Liver (tissue), 3 donors: ENCODE measurements at regions not wholly inside any gene's neighbourhood (a gene's known extent, or its start where the extent isn't known, plus 50 kb on each side); places are given as distances from the start of the nearest gene placed in this dataset.

Experiments used
- EGR1 ChIP-seq, 2 donors: IDR thresholded peaks; 2 replicates each; pipeline ENCODE4 v1.6.1; 2016 to 2018; ENCODE audit warnings: antibody characterized with exemption in 2 of 2, low read depth in 2 of 2
- FOXA2 ChIP-seq: IDR thresholded peaks from 2 replicates; pipeline ENCODE4 v1.6.1; 2016; ENCODE audit warnings: antibody characterized with exemption
- GABPA ChIP-seq, 2 donors: IDR thresholded peaks in 1 of 2; conservative IDR thresholded peaks in 1 of 2; 2 replicates each; pipeline ENCODE4 v1.6.1; 2016; ENCODE audit warnings: antibody characterized with exemption in 2 of 2, mild to moderate bottlenecking in 1 of 2, moderate library complexity in 1 of 2
- RXRA ChIP-seq, 2 donors: IDR thresholded peaks; 2 replicates each; pipeline ENCODE4 v1.6.1; 2017 to 2018; ENCODE audit warnings: antibody characterized with exemption in 2 of 2, mild to moderate bottlenecking in 1 of 2
- SP1 ChIP-seq: IDR thresholded peaks from 2 replicates; pipeline ENCODE4 v1.6.1; 2018; ENCODE audit warnings: antibody characterized with exemption, mild to moderate bottlenecking
- YY1 ChIP-seq: IDR thresholded peaks from 2 replicates; pipeline ENCODE4 v1.6.1; 2016; ENCODE audit warnings: antibody characterized with exemption, mild to moderate bottlenecking
- TF ChIP-seq, protein P1 (sequence below): fragments of 150-350 bp; IDR thresholded peaks from 2 replicates; pipeline ENCODE4 v1.5.1; 2017; ENCODE audit warnings: improper control_type of control experiment, low read depth, low read length; ENCODE audit not compliant: missing input control
- TF ChIP-seq, protein P2 (sequence below): IDR thresholded peaks from 2 replicates; pipeline ENCODE4 v1.6.1; 2016; ENCODE audit warnings: antibody characterized with exemption, mild to moderate bottlenecking
- TF ChIP-seq, protein P3 (sequence below): IDR thresholded peaks from 2 replicates; pipeline ENCODE4 v1.6.1; 2016; ENCODE audit warnings: antibody characterized with exemption
- TF ChIP-seq, protein P4 (sequence below): IDR thresholded peaks from 2 replicates; pipeline ENCODE4 v1.6.1; 2016; ENCODE audit warnings: antibody characterized with exemption
- donor health status: healthy.
- donor health status: healthy.

DNA sequence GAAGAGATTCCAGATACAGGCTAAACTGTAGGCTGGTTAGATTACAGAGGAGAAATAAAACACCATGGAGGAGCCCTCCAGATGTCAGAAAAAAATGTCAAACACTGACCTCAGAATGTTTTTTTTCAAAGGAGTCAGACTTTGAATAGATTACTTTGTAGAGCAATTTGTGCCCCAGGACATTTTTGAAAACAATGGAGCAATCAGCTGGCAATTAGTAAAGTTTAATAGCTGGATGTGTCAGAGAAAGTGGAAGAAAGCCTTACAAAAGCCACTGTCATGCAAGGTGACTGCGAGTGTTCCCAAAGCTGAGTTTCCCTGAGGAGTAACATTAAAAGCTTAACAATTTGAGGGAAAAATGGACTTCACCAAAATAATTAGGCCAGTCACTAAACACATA is 417.8 kb upstream of the CTNND2 start:
- TF ChIP-seq, protein P1, sequence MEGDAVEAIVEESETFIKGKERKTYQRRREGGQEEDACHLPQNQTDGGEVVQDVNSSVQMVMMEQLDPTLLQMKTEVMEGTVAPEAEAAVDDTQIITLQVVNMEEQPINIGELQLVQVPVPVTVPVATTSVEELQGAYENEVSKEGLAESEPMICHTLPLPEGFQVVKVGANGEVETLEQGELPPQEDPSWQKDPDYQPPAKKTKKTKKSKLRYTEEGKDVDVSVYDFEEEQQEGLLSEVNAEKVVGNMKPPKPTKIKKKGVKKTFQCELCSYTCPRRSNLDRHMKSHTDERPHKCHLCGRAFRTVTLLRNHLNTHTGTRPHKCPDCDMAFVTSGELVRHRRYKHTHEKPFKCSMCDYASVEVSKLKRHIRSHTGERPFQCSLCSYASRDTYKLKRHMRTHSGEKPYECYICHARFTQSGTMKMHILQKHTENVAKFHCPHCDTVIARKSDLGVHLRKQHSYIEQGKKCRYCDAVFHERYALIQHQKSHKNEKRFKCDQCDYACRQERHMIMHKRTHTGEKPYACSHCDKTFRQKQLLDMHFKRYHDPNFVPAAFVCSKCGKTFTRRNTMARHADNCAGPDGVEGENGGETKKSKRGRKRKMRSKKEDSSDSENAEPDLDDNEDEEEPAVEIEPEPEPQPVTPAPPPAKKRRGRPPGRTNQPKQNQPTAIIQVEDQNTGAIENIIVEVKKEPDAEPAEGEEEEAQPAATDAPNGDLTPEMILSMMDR = no peak
- no peak for TF ChIP-seq FOXA2
- no peak for TF ChIP-seq RXRA (IDR thresholded peaks at IDR 0.05)
- TF ChIP-seq, protein P2, sequence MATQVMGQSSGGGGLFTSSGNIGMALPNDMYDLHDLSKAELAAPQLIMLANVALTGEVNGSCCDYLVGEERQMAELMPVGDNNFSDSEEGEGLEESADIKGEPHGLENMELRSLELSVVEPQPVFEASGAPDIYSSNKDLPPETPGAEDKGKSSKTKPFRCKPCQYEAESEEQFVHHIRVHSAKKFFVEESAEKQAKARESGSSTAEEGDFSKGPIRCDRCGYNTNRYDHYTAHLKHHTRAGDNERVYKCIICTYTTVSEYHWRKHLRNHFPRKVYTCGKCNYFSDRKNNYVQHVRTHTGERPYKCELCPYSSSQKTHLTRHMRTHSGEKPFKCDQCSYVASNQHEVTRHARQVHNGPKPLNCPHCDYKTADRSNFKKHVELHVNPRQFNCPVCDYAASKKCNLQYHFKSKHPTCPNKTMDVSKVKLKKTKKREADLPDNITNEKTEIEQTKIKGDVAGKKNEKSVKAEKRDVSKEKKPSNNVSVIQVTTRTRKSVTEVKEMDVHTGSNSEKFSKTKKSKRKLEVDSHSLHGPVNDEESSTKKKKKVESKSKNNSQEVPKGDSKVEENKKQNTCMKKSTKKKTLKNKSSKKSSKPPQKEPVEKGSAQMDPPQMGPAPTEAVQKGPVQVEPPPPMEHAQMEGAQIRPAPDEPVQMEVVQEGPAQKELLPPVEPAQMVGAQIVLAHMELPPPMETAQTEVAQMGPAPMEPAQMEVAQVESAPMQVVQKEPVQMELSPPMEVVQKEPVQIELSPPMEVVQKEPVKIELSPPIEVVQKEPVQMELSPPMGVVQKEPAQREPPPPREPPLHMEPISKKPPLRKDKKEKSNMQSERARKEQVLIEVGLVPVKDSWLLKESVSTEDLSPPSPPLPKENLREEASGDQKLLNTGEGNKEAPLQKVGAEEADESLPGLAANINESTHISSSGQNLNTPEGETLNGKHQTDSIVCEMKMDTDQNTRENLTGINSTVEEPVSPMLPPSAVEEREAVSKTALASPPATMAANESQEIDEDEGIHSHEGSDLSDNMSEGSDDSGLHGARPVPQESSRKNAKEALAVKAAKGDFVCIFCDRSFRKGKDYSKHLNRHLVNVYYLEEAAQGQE = no peak
- TF ChIP-seq, protein P3, sequence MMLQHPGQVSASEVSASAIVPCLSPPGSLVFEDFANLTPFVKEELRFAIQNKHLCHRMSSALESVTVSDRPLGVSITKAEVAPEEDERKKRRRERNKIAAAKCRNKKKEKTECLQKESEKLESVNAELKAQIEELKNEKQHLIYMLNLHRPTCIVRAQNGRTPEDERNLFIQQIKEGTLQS = no peak
- TF ChIP-seq, protein P4, sequence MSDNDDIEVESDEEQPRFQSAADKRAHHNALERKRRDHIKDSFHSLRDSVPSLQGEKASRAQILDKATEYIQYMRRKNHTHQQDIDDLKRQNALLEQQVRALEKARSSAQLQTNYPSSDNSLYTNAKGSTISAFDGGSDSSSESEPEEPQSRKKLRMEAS = no peak
- TF ChIP-seq YY1 = no peak
- no peak for TF ChIP-seq EGR1 (IDR thresholded peaks at IDR 0.05; ENCODE audit: low read depth in 2 of 2)
- TF ChIP-seq GABPA (IDR thresholded peaks at IDR 0.05 in 1 of 2, conservative IDR thresholded peaks at IDR 0.05 in 1 of 2) = no peak
- no peak for TF ChIP-seq SP1
